ENCODE measurements at regions not wholly inside any gene's neighbourhood (a gene's known extent, or its start where the extent isn't known, plus 50 kb on each side); places are given as distances from the start of the nearest gene placed in this dataset.

- no peak overlapping the region for H3K4me2 ChIP-seq (ENCODE audit: control insufficient read depth, extremely low read depth, insufficient read depth, low read depth, low read length)
- H3K4me3 ChIP-seq (ENCODE audit: control insufficient read depth in 2 of 3, extremely low read depth in 1 of 3, insufficient read depth in 2 of 3, low read depth in 1 of 3, low read length in 3 of 3) = no peak overlapping the region
- no peak overlapping the region for H2AFZ ChIP-seq (ENCODE audit: control insufficient read depth, low read length)
- H3K4me1 ChIP-seq (ENCODE audit: control insufficient read depth, extremely low read depth, insufficient read depth, low read length) = no peaks in the 10 kb centered on the region
- FAIRE-seq = no peak
- no peaks in the 10 kb centered on the region for H4K20me1 ChIP-seq (ENCODE audit: control insufficient read depth, extremely low read depth, insufficient read depth, low read length)
- H3K9me3 ChIP-seq (ENCODE audit: control insufficient read depth, low read depth, low read length) = peaks cover 2% of the 10 kb centered on the region
- TF ChIP-seq CTCF (optimal IDR thresholded peaks at IDR 0.05 in 1 of 3, IDR thresholded peaks at IDR 0.05 in 1 of 3, conservative IDR thresholded peaks at IDR 0.05 in 1 of 3; ENCODE audit: extremely low read depth in 1 of 3, insufficient read depth in 2 of 3, low read length in 3 of 3) = no peak
- no peak for DNase-seq (ENCODE audit: low read depth, low spot score)
- no peak overlapping the region for H3K27ac ChIP-seq (ENCODE audit: control insufficient read depth, insufficient read depth, low read length)
- no peak overlapping the region for H3K9ac ChIP-seq (ENCODE audit: control insufficient read depth, extremely low read depth, insufficient read depth, low read length)
- H3K27me3 ChIP-seq (ENCODE audit: control insufficient read depth, extremely low read depth, insufficient read depth, low read length) = no peaks in the 10 kb centered on the region
- no peaks in the 10 kb centered on the region for H3K36me3 ChIP-seq (ENCODE audit: control insufficient read depth in 2 of 2, extremely low read depth in 1 of 2, insufficient read depth in 2 of 2, low read length in 2 of 2)
- H3K9me1 ChIP-seq (ENCODE audit: control insufficient read depth, extremely low read depth, insufficient read depth, low read length) = no peaks in the 10 kb centered on the region
- dilution Hi-C loops (cut with MboI; ENCODE audit: extremely low pct_ligation_motif_present, low sequenced_read_pairs) = no loop called here
- no peaks in the 10 kb centered on the region for H3K79me2 ChIP-seq (ENCODE audit: control insufficient read depth, insufficient read depth, low read length)
Measured at GRCh38 chr10:43703286-43703685, 54.6 kb upstream of the ZNF32 start.

GRCh38 chr10:43702936-43703281 lies 54.2 kb upstream of the ZNF32 start:
- no peaks in the 10 kb centered on the region for H3K4me1 ChIP-seq (ENCODE audit: control insufficient read depth, extremely low read depth, insufficient read depth, low read length)
- H3K9me3 ChIP-seq (ENCODE audit: control insufficient read depth, low read depth, low read length) = peaks cover 2% of the 10 kb centered on the region
- dilution Hi-C loops (cut with MboI; ENCODE audit: extremely low pct_ligation_motif_present, low sequenced_read_pairs) = no loop called here
- TF ChIP-seq CTCF (optimal IDR thresholded peaks at IDR 0.05 in 1 of 3, IDR thresholded peaks at IDR 0.05 in 1 of 3, conservative IDR thresholded peaks at IDR 0.05 in 1 of 3; ENCODE audit: extremely low read depth in 1 of 3, insufficient read depth in 2 of 3, low read length in 3 of 3) = no peak
- TF ChIP-seq EZH2 (IDR thresholded peaks at IDR 0.05; ENCODE audit: low read length) = no peak
- no peak overlapping the region for H3K27ac ChIP-seq (ENCODE audit: control insufficient read depth, insufficient read depth, low read length)
- H3K36me3 ChIP-seq (ENCODE audit: control insufficient read depth in 2 of 2, extremely low read depth in 1 of 2, insufficient read depth in 2 of 2, low read length in 2 of 2) = no peaks in the 10 kb centered on the region
- H2AFZ ChIP-seq (ENCODE audit: control insufficient read depth, low read length) = no peak overlapping the region
- no peak overlapping the region for H3K4me3 ChIP-seq (ENCODE audit: control insufficient read depth in 2 of 3, extremely low read depth in 1 of 3, insufficient read depth in 2 of 3, low read depth in 1 of 3, low read length in 3 of 3)
- H3K9me1 ChIP-seq (ENCODE audit: control insufficient read depth, extremely low read depth, insufficient read depth, low read length) = no peaks in the 10 kb centered on the region
- FAIRE-seq (no peak), DNase-seq (ENCODE audit: low read depth, low spot score) (no peak)
- H3K79me2 ChIP-seq (ENCODE audit: control insufficient read depth, insufficient read depth, low read length) = no peaks in the 10 kb centered on the region
- no peak overlapping the region for H3K9ac ChIP-seq (ENCODE audit: control insufficient read depth, extremely low read depth, insufficient read depth, low read length)
- no peak overlapping the region for H3K4me2 ChIP-seq (ENCODE audit: control insufficient read depth, extremely low read depth, insufficient read depth, low read depth, low read length)
- H3K27me3 ChIP-seq (ENCODE audit: control insufficient read depth, extremely low read depth, insufficient read depth, low read length) = no peaks in the 10 kb centered on the region
- H4K20me1 ChIP-seq (ENCODE audit: control insufficient read depth, extremely low read depth, insufficient read depth, low read length) = no peaks in the 10 kb centered on the region
